A549 (cell line): ENCODE measurements at regions not wholly inside any gene's neighbourhood (a gene's known extent, or its start where the extent isn't known, plus 50 kb on each side); places are given as distances from the start of the nearest gene placed in this dataset.
"Not testable (repeated sequence)": the region's sequence is repeated elsewhere in the genome, so short reads cannot be mapped to it uniquely, and the experiment has no call there.

Experiments
- CTCF ChIP-seq: fragments of >200 bp; sonication (Bioruptor Twin); formaldehyde crosslinking; IDR thresholded peaks from 3 replicates; pipeline ENCODE4 v1.5.1; 2016
- FOSL2 ChIP-seq, 2 experiments: fragments of 450-650 bp in 1 of 2; fragments of >200 bp in 1 of 2; sonication (Bioruptor Twin) in 1 of 2; formaldehyde crosslinking; IDR thresholded peaks; 2 replicates each; pipeline versions ENCODE4 v1.5.0 to v1.6.1; 2016 to 2020; ENCODE audit warnings: mild to moderate bottlenecking in 1 of 2, moderate library complexity in 1 of 2
- KDM1A ChIP-seq: fragments of 200-600 bp; sonication (generic); IDR thresholded peaks from 2 replicates; pipeline ENCODE4 v1.6.1; 2016; ENCODE audit warnings: low read depth, mild to moderate bottlenecking
- MAZ ChIP-seq: fragments of 150-350 bp; IDR thresholded peaks from 2 replicates; pipeline ENCODE4 v1.6.1; 2014; ENCODE audit warnings: antibody characterized with exemption, low read depth, low read length, borderline replicate concordance
- POLR2A ChIP-seq: IDR thresholded peaks from 2 replicates; pipeline ENCODE4 v1.6.1; 2012; ENCODE audit warnings: mild to moderate bottlenecking, low read length

- TF ChIP-seq MAZ; KDM1A; POLR2A; CTCF; FOSL2 (IDR thresholded peaks at IDR 0.05); FOSL2 (CRISPR knock-in tag; IDR thresholded peaks at IDR 0.05): not testable (repeated sequence)
These were observed 134.2 kb upstream of the FAN1 start for GRCh38 chr15:30769390-30770124.
